WTC11 (cell line): ENCODE measurements at regions not wholly inside any gene's neighbourhood (a gene's known extent, or its start where the extent isn't known, plus 50 kb on each side); places are given as distances from the start of the nearest gene placed in this dataset.

Experiments
- ATAC-seq: fragments of 200-7000 bp; cut with Tn5 transposase; 2 replicates; pipeline ENCODE4 v1.10.0; 2021; ENCODE audit warnings: mild to moderate bottlenecking, moderate library complexity
- CTCF ChIA-PET: fragments of 300-600 bp; sonication (Branson Sonifier 250); formaldehyde crosslinking; loops from one replicate; lab custom pipeline; 2021; ENCODE audit warnings: antibody characterized with exemption; lab: Charles Lee
- POLR2A ChIA-PET: fragments of 350-600 bp; sonication (Branson Sonifier 250); formaldehyde crosslinking; loops from one replicate; lab custom pipeline; 2021; ENCODE audit warnings: antibody characterized with exemption; lab: Charles Lee
- DNase-seq: peaks from one replicate; pipeline ENCODE4 v3.0.0; 2021; ENCODE audit warnings: low spot score
- H3K27ac Mint-ChIP-seq: 2 replicates; pipeline ENCODE4 v1.8.0; 2021; ENCODE audit warnings: mixed read lengths
- H3K27me3 Mint-ChIP-seq: 2 replicates; pipeline ENCODE4 v1.8.0; 2021; ENCODE audit warnings: low read depth, mild to moderate bottlenecking, moderate library complexity, mixed read lengths
- H3K36me3 Mint-ChIP-seq: 2 replicates; pipeline ENCODE4 v1.8.0; 2021; ENCODE audit warnings: mixed read lengths
- H3K4me1 Mint-ChIP-seq: 2 replicates; pipeline ENCODE4 v1.8.0; 2022; ENCODE audit warnings: mixed read lengths
- H3K4me3 Mint-ChIP-seq: 2 replicates; pipeline ENCODE4 v1.8.0; 2021; ENCODE audit warnings: mild to moderate bottlenecking, moderate library complexity, mixed read lengths
- H3K9me3 Mint-ChIP-seq: 2 replicates; pipeline ENCODE4 v1.8.0; 2021; ENCODE audit warnings: mixed read lengths
- ATF6 ChIP-seq: sonication (generic); formaldehyde crosslinking; IDR thresholded peaks from 2 replicates; pipeline ENCODE4 v1.8.1; 2023; ENCODE audit warnings: mild to moderate bottlenecking, missing genetic modification reagents
- E2F5 ChIP-seq: sonication (generic); formaldehyde crosslinking; IDR thresholded peaks from 2 replicates; pipeline ENCODE4 v1.8.1; 2022; ENCODE audit warnings: mild to moderate bottlenecking, moderate library complexity, missing genetic modification reagents
- ERG ChIP-seq: fragments of 250-450 bp; sonication (Bioruptor Pico); IDR thresholded peaks from 2 replicates; pipeline ENCODE4 v1.8.0; 2021; ENCODE audit warnings: mild to moderate bottlenecking
- ETV6 ChIP-seq: sonication (generic); formaldehyde crosslinking; IDR thresholded peaks from 2 replicates; pipeline ENCODE4 v1.8.1; 2022; ENCODE audit warnings: mild to moderate bottlenecking, missing genetic modification reagents
- FOXK1 ChIP-seq: sonication (generic); formaldehyde crosslinking; IDR thresholded peaks from 2 replicates; pipeline ENCODE4 v1.8.0; 2022; ENCODE audit warnings: mild to moderate bottlenecking, moderate library complexity, missing genetic modification reagents
- GTF2I ChIP-seq: fragments of 250-450 bp; sonication (Bioruptor Pico); conservative IDR thresholded peaks from 2 replicates; pipeline ENCODE4 v1.4.0; 2021; ENCODE audit warnings: mild to moderate bottlenecking
- IRF1 ChIP-seq: sonication (generic); formaldehyde crosslinking; IDR thresholded peaks from 2 replicates; pipeline ENCODE4 v1.8.0; 2023; ENCODE audit warnings: missing genetic modification reagents
- NFATC4 ChIP-seq: fragments of 250-450 bp; sonication (Bioruptor Pico); IDR thresholded peaks from 2 replicates; pipeline ENCODE4 v1.9.0; 2021; ENCODE audit warnings: mild to moderate bottlenecking
- NR3C1 ChIP-seq: sonication (generic); formaldehyde crosslinking; conservative IDR thresholded peaks from 2 replicates; pipeline ENCODE4 v1.8.1; 2023; ENCODE audit warnings: low read depth, mild to moderate bottlenecking, missing genetic modification reagents
- SOX15 ChIP-seq: fragments of 250-450 bp; sonication (Bioruptor Pico); IDR thresholded peaks from 2 replicates; pipeline ENCODE4 v1.9.0; 2021; ENCODE audit warnings: mild to moderate bottlenecking
- ZNF232 ChIP-seq: sonication (generic); formaldehyde crosslinking; IDR thresholded peaks from 2 replicates; pipeline ENCODE4 v1.8.0; 2022; ENCODE audit warnings: mild to moderate bottlenecking, missing genetic modification reagents
- ZNF263 ChIP-seq: sonication (generic); formaldehyde crosslinking; IDR thresholded peaks from 2 replicates; pipeline ENCODE4 v1.8.1; 2022; ENCODE audit warnings: low read depth, mild to moderate bottlenecking, moderate library complexity, missing genetic modification reagents
- ZNF425 ChIP-seq: fragments of 250-450 bp; sonication (Bioruptor Pico); conservative IDR thresholded peaks from 2 replicates; pipeline ENCODE4 v1.9.0; 2021; ENCODE audit warnings: mild to moderate bottlenecking

GRCh38 chr14:51145246-51145645 lies 50.3 kb upstream of the TRIM9 start:
- Mint-ChIP-seq H3K9me3 (peaks cover 50% of the 10 kb centered on the region), H3K27ac (no peak overlapping the region), H3K4me3 (no peak overlapping the region), H3K4me1 (peaks cover 16% of the 10 kb centered on the region), H3K36me3 (peaks cover 30% of the 10 kb centered on the region), H3K27me3 (no peaks in the 10 kb centered on the region; the same call in 1 of the 2 replicates)
- ChIA-PET POLR2A (no interaction called here), CTCF (no interaction called here)
- TF ChIP-seq E2F5 (no peak), SOX15 (CRISPR knock-in tag) (no peak), ATF6 (CRISPR knock-in tag) (no peak), IRF1 (CRISPR knock-in tag) (no peak), NFATC4 (CRISPR knock-in tag) (no peak), ZNF425 (CRISPR knock-in tag) (no peak), ETV6 (CRISPR knock-in tag) (no peak)
- ATAC-seq (no peak), DNase-seq (no peak)

- CTCF ChIA-PET, result no interaction called here
- DNase-seq, result no peak
- Mint-ChIP-seq H3K27me3 (no peaks in the 10 kb centered on the region; the same call in 1 of the 2 replicates), H3K9me3 (peaks cover 44% of the 10 kb centered on the region), H3K36me3 (peaks cover 20% of the 10 kb centered on the region), H3K4me3 (no peak overlapping the region), H3K27ac (no peak overlapping the region), H3K4me1 (peaks cover 13% of the 10 kb centered on the region)
- TF ChIP-seq ERG (CRISPR knock-in tag), result no peak
- no peak for TF ChIP-seq ZNF425 (CRISPR knock-in tag)
- TF ChIP-seq GTF2I (CRISPR knock-in tag), result no peak
- TF ChIP-seq NR3C1 (CRISPR knock-in tag), result no peak
- no peak for TF ChIP-seq ZNF232
- no peak for TF ChIP-seq ZNF263
- no peak for TF ChIP-seq FOXK1 (CRISPR knock-in tag)
- no peak for TF ChIP-seq E2F5
- TF ChIP-seq IRF1 (CRISPR knock-in tag), result no peak
- no peak for ATAC-seq
- POLR2A ChIA-PET, result no interaction called here
Measured at GRCh38 chr14:51147183-51147582, 52.3 kb upstream of the TRIM9 start.
